A673 (cell line): ENCODE measurements at regions not wholly inside any gene's neighbourhood (a gene's known extent, or its start where the extent isn't known, plus 50 kb on each side); places are given as distances from the start of the nearest gene placed in this dataset.

Experiments used
- EZH2 ChIP-seq: fragments of 200-600 bp; sonication (generic); IDR thresholded peaks from 2 replicates; pipeline ENCODE4 v1.6.1; 2017; ENCODE audit warnings: borderline replicate concordance, low read depth, mild to moderate bottlenecking, mixed read lengths, antibody characterized with exemption, low read length; ENCODE audit not compliant: poor library complexity, severe bottlenecking
- TF ChIP-seq, protein P1 (sequence below): fragments of 300-800, 200-600 bp; sonication (generic); conservative IDR thresholded peaks from 2 replicates; pipeline ENCODE4 v1.5.1; 2017; ENCODE audit warnings: low read depth, mild to moderate bottlenecking, antibody characterized with exemption, low read length, moderate library complexity, mixed read lengths

DNA sequence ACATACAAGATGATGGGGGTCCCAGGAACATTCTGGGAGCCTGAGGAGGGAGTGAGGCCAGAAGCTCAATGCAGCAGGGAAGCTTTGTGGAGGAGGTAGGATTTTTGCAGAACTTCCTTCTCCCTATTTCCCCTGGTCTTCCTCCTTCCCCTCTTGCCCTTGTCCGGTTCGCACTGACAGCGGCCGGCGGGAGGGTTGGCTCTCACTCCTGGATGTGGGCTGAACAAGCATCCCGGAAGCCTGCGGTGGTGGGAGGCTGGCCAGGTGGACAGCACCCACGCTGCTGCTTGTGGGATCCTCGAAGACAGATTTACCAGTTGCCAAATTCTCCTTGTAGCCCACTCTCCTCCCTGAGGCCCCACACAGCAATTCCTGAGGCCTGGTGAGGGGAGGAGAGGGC lies 112.2 kb downstream of the KCNA5 start:
- TF ChIP-seq EZH2 = no peak
- TF ChIP-seq, protein P1, sequence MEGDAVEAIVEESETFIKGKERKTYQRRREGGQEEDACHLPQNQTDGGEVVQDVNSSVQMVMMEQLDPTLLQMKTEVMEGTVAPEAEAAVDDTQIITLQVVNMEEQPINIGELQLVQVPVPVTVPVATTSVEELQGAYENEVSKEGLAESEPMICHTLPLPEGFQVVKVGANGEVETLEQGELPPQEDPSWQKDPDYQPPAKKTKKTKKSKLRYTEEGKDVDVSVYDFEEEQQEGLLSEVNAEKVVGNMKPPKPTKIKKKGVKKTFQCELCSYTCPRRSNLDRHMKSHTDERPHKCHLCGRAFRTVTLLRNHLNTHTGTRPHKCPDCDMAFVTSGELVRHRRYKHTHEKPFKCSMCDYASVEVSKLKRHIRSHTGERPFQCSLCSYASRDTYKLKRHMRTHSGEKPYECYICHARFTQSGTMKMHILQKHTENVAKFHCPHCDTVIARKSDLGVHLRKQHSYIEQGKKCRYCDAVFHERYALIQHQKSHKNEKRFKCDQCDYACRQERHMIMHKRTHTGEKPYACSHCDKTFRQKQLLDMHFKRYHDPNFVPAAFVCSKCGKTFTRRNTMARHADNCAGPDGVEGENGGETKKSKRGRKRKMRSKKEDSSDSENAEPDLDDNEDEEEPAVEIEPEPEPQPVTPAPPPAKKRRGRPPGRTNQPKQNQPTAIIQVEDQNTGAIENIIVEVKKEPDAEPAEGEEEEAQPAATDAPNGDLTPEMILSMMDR = no peak
